GM19372 (cell line): ENCODE measurements at regions not wholly inside any gene's neighbourhood (a gene's known extent, or its start where the extent isn't known, plus 50 kb on each side); places are given as distances from the start of the nearest gene placed in this dataset.

Experiments
- ATAC-seq: cut with Tn5 transposase; IDR thresholded peaks from one replicate; pipeline ENCODE4 v1.9.1; 2021; ENCODE audit warnings: mild to moderate bottlenecking, low read depth, moderate library complexity; ENCODE audit not compliant: unreplicated experiment

DNA sequence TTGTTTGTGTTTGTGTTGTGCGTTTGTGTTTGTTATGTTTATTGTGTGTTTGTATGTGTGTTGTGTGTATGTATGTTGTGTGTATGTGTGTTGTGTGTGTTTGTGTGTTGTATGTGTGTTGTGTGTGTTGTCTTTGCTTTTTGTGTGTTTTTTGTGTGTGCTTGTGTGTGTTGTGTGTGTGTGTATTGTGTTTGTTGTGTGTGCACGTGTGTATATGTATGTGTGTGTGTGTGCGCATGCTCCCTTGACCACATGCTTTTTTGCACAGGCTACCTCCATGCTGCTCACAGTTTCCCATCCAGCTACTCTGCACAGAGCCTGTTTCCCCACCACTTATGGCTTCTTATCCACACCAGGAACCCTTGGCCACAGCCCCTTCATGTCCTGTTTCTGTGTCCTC, 720.0 kb upstream of the ADAMTS16 start:
- no peak for ATAC-seq

GRCh38 chr5:4420681-4421080, 719.4 kb upstream of the ADAMTS16 start:
- ATAC-seq, result no peak

DNA sequence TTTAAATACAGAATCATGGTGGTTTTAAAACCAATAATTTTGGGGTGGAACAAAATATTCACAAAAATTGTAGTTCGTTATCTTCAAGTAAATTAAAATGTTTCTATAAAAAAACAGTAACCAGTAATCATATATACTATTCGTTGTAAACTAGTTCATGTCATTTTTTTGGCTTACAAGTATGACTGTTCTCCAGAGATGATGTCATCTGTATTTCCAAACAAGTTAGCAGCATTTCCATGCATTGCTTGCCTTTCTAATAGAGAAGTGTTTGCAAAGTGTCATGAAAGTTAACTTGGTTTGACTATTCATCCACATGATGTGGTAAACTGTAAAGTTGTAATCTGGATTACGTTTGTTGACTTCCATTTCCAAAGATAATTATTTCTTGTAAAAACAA, 717.9 kb upstream of the ADAMTS16 start:
- no peak for ATAC-seq

- ATAC-seq, result no peak
Observed at GRCh38 chr5:4424895-4425294, 715.2 kb upstream of the ADAMTS16 start.

DNA sequence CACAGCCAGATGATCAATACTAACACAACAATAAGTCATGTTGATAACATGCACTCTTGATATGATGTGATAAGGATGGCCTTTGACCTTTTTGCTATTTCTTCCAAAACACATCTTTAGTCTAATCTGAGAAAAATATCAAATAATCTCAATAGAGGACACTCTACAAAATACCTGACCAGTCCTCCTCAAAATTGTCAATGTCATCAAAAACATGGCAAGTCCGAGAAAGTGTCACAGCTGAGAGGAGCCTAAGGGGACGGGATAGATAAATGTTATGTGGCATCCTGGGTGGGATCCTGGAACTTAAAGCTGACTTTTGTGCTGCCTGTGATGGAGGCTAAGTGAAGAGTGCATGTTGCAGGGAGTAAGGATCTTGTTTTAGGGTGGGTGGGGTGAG, 699.6 kb upstream of the ADAMTS16 start:
- no peak for ATAC-seq

DNA sequence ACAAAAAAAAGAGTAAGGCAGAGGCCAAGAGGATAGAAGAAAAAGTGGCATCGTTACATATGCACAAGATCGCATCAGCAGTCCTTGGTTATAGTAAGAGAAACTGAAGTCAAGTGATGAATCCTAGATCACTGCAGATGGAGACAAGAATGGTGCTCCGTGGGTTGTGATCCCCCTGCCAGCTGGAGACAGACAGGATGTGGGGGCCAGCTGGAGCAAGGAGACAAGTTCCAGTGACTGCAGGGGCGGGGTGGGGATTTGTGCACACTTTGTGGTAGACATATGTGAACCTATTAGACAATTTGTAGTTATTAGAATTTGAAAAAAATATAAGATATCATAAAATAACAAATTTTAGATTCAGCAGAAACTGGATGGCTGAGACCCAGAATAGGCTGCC, 697.9 kb upstream of the ADAMTS16 start:
- no peak for ATAC-seq

GRCh38 chr5:4447657-4448056, 692.5 kb upstream of the ADAMTS16 start:
- no peak for ATAC-seq

DNA sequence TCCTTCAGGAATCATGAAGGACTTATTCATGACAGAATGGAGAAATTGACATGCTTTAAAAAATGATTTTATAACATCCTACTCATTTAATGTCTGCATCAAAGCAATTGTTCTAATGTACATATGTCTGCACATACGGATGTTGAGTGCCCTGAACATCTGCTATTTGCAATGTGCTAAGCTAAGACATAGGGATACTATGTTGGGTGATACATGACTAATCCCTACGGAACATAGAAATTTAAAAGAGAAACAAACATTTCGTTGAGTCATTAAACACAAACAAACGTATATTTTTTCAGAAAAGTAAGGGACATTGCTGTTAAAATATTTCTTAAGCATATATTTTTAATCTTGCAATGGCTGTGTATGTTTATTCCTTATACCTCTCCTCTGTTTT, 686.5 kb upstream of the ADAMTS16 start:
- ATAC-seq, result no peak

GRCh38 chr5:4479426-4479825, 660.7 kb upstream of the ADAMTS16 start:
- ATAC-seq, result no peak

DNA sequence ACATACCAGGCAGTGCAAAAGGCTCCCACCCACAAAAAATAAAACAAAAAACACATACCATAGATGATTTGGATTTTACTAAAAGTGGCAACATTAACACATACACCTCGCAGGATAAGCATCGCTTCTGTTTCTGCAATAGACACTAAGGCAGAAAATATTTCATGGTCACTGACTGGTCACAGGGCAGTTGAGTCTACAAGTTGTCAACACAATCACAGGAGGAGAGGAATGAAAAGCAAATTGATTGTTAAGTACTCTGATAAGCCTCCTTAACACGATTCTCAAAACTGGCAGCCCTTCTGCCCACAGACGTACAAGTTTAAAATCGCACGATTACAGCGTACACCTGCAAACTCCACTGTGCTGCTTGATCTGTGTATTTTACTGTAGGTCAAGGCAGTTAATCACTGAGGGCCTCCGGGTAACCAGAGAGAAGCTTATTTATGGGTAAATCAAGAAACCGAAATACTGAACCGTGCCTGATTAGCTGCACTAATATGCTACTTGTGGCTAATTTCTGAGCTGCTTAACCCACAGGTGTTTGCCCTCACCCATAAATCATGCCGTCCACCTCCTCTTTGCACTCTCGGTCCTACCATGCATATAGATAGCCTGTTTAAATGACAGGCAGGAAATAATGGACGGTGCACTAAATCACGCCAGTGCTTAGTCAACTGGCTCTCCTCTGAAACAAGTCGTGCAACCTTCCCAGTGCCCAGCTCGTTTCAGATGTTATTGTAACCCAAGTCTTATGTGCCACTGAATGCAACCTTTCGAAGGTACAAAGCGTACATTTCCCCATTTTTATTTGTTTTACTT, 659.4 kb upstream of the ADAMTS16 start:
- ATAC-seq, result no peak

- ATAC-seq, result no peak
Observed at GRCh38 chr5:4487581-4487980, 652.5 kb upstream of the ADAMTS16 start.

DNA sequence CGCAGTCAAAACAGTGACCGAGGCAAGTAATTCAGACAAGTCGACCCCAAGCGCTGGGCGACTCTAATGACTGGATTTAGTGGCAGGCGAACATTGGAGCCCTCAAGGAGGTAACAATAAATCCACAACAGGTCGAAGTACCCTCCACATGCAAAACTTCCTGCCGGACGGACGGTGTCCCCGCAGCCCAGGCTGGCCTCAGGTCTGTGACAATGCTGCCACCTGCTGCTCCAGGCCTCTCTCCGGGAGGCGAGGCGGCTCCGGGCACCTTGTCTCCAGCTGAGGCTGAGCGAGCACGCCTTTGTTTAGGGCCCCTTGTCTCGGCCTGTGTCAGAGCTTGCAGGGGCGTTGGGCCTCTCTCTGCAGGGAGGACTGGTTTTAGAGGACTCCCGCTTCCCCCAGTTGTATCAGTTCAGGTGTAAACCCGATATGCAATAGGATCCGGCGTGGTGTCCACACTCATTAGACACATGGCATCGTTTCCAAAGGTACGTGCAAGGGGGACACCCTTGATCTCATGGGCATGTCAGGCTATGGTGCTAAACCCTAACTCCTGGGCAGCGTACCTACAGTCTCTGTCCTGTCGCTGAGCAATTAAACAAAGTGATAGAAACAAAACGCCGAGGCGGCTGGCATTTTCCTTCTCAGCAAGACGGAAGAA, 628.0 kb upstream of the ADAMTS16 start:
- ATAC-seq, result no peak

- no peak for ATAC-seq
Observed at GRCh38 chr5:4513381-4513780, 626.7 kb upstream of the ADAMTS16 start.

DNA sequence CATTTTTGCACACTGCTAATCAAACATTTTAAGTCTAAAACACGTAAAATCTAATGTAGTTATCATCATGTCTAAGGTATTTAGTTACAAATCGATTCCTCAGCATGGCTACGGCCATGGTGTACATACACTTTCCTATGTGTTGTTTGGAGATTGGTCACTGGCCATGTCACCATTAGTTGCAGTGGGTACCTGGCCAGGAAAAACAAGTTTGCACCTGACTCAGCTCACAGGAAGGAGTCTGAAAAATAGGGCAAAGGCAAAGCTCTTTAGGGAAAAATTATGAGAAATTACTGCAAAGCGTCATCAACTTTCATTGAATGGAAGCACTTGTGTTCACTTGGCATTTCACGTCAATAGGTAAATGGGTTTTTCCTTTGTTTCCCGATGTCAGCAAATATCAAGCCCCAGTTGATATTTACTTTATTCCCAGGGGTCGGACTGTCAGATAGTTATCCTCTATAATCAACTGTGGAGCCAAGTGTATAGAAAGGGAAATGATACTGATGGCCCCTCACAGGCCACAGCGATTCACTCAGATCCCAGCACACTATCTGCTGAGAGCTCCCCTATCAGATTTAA, 626.0 kb upstream of the ADAMTS16 start:
- no peak for ATAC-seq

DNA sequence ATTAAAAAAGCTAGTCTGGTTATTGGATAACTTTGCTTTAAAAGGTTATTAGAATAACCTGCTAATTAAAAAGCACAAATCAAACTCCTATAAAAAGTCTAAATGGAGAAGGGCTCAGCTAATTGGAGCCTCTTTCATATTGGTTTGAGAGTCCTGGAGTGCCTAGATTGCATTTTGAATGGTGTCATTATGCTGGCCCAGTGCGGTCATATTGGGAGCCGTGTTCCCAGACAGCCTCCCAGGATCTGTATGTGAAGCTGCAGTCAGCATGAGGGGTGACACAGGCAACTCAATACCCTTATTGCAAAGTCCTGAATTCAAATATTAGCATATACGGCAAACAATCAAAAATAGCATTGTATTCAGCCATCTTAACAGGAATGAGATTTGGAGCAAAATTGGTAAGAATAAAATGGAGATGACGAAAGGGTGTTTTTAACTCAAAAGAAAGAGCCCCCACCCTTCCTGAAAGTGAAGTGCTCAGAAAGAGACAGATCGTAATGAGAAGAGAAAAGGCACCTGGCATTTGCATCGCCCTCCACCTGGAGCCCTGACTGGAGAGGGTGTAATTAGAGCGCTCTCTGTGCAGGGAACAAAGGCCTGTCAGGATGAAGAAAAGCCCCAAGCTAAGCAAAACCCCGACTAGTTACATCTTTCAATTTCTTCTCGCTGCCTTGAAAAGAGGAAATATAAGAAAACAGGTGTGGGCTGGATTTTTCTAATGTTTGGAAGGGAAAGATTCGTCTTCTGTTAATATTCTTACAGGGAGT, 621.0 kb upstream of the ADAMTS16 start:
- no peak for ATAC-seq

GRCh38 chr5:4520559-4520958, 619.6 kb upstream of the ADAMTS16 start:
- no peak for ATAC-seq

DNA sequence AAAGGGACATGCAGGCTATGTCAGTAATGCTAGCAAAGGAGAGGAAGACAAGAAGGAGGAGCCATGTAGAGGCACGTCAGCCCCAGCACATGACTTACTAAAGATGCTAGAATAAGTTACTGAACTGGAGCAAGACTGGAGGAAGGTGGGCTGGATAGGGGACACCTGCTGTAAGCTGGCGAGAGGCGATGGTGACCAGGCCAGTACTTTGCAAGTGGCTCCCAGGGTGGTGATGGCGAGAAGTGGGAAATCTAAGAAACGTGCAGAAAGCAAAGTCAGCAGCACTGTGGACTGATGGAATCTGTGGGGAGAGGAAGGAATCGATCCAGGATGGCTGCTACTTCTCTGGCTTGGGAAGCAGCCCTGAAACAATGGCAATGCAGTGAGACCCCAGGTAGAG, 617.1 kb upstream of the ADAMTS16 start:
- no peak for ATAC-seq

- no peak for ATAC-seq
Observed at GRCh38 chr5:4531756-4532704, 608.1 kb upstream of the ADAMTS16 start.

GRCh38 chr5:4532705-4533080, 607.4 kb upstream of the ADAMTS16 start:
- ATAC-seq, result no peak
